GM23248 (cell line): ENCODE measurements at regions not wholly inside any gene's neighbourhood (a gene's known extent, or its start where the extent isn't known, plus 50 kb on each side); places are given as distances from the start of the nearest gene placed in this dataset.

ENCODE experiments used
- EZH2 ChIP-seq: fragments of 200-600 bp; sonication (generic); IDR thresholded peaks from 2 replicates; pipeline ENCODE4 v1.6.1; 2018; ENCODE audit warnings: antibody characterized with exemption, mild to moderate bottlenecking; ENCODE audit not compliant: insufficient read depth, poor library complexity, severe bottlenecking
- EZH2phosphoT487 ChIP-seq: fragments of 200-600 bp; sonication (generic); IDR thresholded peaks from 2 replicates; pipeline ENCODE4 v1.6.1; 2018; ENCODE audit warnings: antibody characterized with exemption, moderate library complexity, mild to moderate bottlenecking, low read depth; ENCODE audit not compliant: insufficient read depth

DNA sequence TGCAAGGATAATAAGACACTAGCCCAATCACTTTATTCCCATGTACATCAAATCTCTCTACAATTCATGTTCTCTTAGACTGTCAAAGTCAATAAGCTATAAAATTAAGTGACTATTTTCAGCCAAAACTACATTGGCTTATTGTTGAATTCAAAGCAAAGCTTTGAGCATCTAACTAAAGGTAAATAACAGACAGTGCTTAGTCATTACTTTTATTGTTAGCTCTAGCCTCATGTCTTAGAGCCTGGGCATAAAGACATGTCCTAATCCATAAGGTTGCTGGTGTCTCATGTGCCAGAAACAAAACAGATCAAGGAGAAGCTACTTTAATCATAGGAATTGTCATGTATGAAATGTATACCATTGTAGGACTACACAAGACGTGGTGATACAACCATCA is 103.1 kb upstream of the UNC5C start:
- TF ChIP-seq EZH2phosphoT487 (no peak), EZH2 (no peak)
